ENCODE measurements at regions not wholly inside any gene's neighbourhood (a gene's known extent, or its start where the extent isn't known, plus 50 kb on each side); places are given as distances from the start of the nearest gene placed in this dataset.

DNA sequence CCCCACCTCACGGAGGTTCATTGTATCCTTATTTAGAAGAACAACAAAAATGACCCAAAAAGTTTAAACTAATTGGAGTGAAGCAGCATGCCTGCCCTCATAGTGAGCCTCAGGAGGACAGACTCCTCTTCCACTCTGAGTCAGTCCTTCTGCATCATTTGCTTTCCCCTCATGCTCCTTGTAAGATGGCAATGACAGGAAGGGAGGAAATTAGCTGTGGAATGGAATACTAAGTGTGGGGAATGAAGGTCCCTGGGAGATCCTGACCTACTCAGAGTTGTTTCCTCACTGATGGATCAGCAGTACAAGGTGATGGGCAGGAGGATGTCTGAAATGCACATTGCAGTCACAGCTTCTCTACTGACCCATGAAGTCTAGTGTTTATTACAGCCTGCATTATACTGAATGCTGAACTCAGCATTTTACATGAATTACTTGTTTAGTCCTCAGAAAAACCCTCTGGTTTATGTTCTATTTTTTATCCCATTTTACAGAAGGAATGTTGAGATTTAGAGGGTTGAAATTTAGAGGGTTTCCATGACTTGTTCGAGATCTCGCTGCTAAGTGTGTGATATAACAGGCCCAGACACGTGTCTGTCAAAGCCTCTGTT is 212.0 kb upstream of the PCSK2 start:
- TF ChIP-seq, protein P1, sequence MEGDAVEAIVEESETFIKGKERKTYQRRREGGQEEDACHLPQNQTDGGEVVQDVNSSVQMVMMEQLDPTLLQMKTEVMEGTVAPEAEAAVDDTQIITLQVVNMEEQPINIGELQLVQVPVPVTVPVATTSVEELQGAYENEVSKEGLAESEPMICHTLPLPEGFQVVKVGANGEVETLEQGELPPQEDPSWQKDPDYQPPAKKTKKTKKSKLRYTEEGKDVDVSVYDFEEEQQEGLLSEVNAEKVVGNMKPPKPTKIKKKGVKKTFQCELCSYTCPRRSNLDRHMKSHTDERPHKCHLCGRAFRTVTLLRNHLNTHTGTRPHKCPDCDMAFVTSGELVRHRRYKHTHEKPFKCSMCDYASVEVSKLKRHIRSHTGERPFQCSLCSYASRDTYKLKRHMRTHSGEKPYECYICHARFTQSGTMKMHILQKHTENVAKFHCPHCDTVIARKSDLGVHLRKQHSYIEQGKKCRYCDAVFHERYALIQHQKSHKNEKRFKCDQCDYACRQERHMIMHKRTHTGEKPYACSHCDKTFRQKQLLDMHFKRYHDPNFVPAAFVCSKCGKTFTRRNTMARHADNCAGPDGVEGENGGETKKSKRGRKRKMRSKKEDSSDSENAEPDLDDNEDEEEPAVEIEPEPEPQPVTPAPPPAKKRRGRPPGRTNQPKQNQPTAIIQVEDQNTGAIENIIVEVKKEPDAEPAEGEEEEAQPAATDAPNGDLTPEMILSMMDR (IDR thresholded peaks at IDR 0.05; ENCODE audit: poor library complexity, severe bottlenecking) = no peak
- TF ChIP-seq EP300 (conservative IDR thresholded peaks at IDR 0.05; ENCODE audit: poor library complexity, severe bottlenecking) = no peak
- TF ChIP-seq EZH2 (IDR thresholded peaks at IDR 0.05; ENCODE audit: borderline replicate concordance, insufficient read depth, low read length, poor library complexity, severe bottlenecking) = no peak
- TF ChIP-seq POLR2AphosphoS5 (IDR thresholded peaks at IDR 0.05) = no peak
- TF ChIP-seq, protein P2, sequence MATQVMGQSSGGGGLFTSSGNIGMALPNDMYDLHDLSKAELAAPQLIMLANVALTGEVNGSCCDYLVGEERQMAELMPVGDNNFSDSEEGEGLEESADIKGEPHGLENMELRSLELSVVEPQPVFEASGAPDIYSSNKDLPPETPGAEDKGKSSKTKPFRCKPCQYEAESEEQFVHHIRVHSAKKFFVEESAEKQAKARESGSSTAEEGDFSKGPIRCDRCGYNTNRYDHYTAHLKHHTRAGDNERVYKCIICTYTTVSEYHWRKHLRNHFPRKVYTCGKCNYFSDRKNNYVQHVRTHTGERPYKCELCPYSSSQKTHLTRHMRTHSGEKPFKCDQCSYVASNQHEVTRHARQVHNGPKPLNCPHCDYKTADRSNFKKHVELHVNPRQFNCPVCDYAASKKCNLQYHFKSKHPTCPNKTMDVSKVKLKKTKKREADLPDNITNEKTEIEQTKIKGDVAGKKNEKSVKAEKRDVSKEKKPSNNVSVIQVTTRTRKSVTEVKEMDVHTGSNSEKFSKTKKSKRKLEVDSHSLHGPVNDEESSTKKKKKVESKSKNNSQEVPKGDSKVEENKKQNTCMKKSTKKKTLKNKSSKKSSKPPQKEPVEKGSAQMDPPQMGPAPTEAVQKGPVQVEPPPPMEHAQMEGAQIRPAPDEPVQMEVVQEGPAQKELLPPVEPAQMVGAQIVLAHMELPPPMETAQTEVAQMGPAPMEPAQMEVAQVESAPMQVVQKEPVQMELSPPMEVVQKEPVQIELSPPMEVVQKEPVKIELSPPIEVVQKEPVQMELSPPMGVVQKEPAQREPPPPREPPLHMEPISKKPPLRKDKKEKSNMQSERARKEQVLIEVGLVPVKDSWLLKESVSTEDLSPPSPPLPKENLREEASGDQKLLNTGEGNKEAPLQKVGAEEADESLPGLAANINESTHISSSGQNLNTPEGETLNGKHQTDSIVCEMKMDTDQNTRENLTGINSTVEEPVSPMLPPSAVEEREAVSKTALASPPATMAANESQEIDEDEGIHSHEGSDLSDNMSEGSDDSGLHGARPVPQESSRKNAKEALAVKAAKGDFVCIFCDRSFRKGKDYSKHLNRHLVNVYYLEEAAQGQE (IDR thresholded peaks at IDR 0.05; ENCODE audit: borderline replicate concordance) = no peak
